Left ventricle myocardium inferior (tissue), 1 donor: ENCODE measurements at regions not wholly inside any gene's neighbourhood (a gene's known extent, or its start where the extent isn't known, plus 50 kb on each side); places are given as distances from the start of the nearest gene placed in this dataset.

Experiments used
- DNase-seq: peaks from one replicate; pipeline ENCODE4 v3.0.0-alpha.2; 2020
- H3K27ac ChIP-seq: fragments of 200-600 bp; replicated peaks from 2 replicates; pipeline ENCODE4 v1.8.0; 2021
- H3K27me3 ChIP-seq: fragments of 200-600 bp; 2 replicates; pipeline ENCODE4 v1.8.0; 2021; ENCODE audit warnings: low read depth
- H3K36me3 ChIP-seq: fragments of 200-600 bp; 2 replicates; pipeline ENCODE4 v1.8.0; 2021
- H3K4me1 ChIP-seq: fragments of 200-600 bp; 2 replicates; pipeline ENCODE4 v1.8.0; 2021
- H3K4me3 ChIP-seq: fragments of 200-600 bp; 2 replicates; pipeline ENCODE4 v1.8.0; 2021; ENCODE audit warnings: mild to moderate bottlenecking, moderate library complexity
- H3K9me3 ChIP-seq: fragments of 200-600 bp; replicated peaks from 2 replicates; pipeline ENCODE4 v1.8.0; 2021
- intact Hi-C: fragments of 100-400 bp; cut with micrococcal nuclease; formaldehyde crosslinking; loops from one replicate; pipeline ENCODE4 v1.11.0; 2022
- TF ChIP-seq, protein P1 (sequence below): fragments of 200-600 bp; IDR thresholded peaks from 2 replicates; pipeline ENCODE4 v1.8.0; 2021; ENCODE audit warnings: antibody characterized with exemption, mild to moderate bottlenecking, borderline replicate concordance
- donor health status: DM: no; HTN: yes; CAD: no; lungs with severe emphysema.

DNA sequence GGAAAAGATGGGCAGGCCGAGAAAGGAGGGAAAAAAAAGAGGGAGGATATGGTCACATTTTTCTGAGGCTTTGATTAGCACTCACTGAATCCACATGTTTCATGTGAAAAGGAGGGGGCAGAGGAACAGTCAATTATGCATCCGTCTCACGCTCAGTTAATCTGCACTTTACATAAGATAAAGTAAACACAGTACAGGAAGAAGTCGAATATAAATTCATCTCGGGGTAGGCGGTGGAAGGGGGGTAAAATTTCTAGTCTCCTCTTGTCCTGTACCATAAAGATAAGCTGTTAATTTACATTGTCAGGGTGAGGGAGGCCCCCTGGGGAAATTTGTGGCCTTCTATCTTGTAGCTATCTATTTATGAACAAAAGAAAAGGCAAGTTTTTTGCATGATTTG lies 73.1 kb upstream of the CES5A start:
- no peak overlapping the region for H3K4me3 ChIP-seq
- TF ChIP-seq, protein P1, sequence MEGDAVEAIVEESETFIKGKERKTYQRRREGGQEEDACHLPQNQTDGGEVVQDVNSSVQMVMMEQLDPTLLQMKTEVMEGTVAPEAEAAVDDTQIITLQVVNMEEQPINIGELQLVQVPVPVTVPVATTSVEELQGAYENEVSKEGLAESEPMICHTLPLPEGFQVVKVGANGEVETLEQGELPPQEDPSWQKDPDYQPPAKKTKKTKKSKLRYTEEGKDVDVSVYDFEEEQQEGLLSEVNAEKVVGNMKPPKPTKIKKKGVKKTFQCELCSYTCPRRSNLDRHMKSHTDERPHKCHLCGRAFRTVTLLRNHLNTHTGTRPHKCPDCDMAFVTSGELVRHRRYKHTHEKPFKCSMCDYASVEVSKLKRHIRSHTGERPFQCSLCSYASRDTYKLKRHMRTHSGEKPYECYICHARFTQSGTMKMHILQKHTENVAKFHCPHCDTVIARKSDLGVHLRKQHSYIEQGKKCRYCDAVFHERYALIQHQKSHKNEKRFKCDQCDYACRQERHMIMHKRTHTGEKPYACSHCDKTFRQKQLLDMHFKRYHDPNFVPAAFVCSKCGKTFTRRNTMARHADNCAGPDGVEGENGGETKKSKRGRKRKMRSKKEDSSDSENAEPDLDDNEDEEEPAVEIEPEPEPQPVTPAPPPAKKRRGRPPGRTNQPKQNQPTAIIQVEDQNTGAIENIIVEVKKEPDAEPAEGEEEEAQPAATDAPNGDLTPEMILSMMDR, result no peak
- DNase-seq, result no peak
- no peak overlapping the region for H3K27ac ChIP-seq
- peaks cover 5% of the 10 kb centered on the region for H3K9me3 ChIP-seq
- intact Hi-C loops, result loop anchor here (10.0 kb wide), 1 partner anchor 257 kb away; no protein-coding TSS in a partner anchor
- H3K4me1 ChIP-seq, result peaks cover 3% of the 10 kb centered on the region
- no peaks in the 10 kb centered on the region for H3K36me3 ChIP-seq
- H3K27me3 ChIP-seq, result peaks cover 4% of the 10 kb centered on the region

DNA sequence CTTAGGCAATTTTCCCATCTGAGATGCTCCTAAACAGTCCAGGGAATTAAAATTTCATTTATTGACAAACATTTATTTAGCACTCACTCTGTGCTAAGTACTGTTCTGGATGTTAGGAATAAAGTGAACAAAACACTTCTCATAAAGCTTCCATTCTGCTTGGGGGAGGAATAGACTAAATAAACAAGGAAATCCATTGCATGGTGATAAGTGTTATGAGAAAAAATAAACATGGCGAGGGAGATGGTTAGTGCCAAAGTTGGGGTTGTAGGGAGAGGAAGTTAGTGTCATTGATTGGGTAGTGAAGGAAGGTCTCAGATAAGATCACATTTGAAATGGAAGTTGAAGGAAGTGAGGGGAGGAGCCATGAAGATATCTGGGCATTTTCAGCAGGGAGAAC lies 72.2 kb upstream of the CES5A start:
- intact Hi-C loops, result loop anchor here (10.0 kb wide), 1 partner anchor 257 kb away; no protein-coding TSS in a partner anchor

DNA sequence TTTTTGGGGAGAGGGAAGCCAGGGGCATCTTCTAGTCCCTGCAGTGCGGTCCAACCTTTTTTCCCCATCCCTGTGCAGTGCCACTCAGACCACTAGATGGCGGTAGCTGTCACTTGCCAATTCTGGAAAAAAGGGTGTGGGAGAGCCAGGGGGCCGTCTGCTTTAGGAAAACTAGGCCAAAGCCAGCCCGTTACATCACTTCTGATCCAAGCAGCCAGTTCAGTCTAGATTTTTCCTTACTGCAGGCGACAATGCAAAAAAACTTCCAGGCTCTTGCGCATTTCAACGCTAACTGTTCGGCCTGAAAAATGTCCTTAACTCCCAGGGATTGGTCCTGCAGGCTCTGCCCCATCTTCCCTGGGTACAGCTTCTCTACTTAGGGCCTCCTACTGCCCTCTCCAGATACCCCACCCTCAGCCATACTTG lies 69.2 kb upstream of the CES5A start:
- intact Hi-C loops, result loop anchor here (5.0 to 10.0 kb wide), 2 partner anchors 260 to 373 kb away; no protein-coding TSS in a partner anchor
- Histone ChIP-seq H3K27me3 (peaks cover 4% of the 10 kb centered on the region), H3K27ac (peak overlapping the region; percentile 38), H3K4me1 (peaks cover 3% of the 10 kb centered on the region), H3K36me3 (no peaks in the 10 kb centered on the region), H3K4me3 (no peak overlapping the region), H3K9me3 (peaks cover 17% of the 10 kb centered on the region)
- DNase-seq, result peak; percentile 61
- TF ChIP-seq, protein P1, result peak; percentile 96

More for the DNA sequence above, 72.2 kb upstream of the CES5A start:
- DNase-seq, result no peak
- H3K9me3 ChIP-seq, result peaks cover 5% of the 10 kb centered on the region
- TF ChIP-seq, protein P1, result no peak
- peaks cover 3% of the 10 kb centered on the region for H3K4me1 ChIP-seq
- H3K27me3 ChIP-seq, result peaks cover 4% of the 10 kb centered on the region
- no peak overlapping the region for H3K27ac ChIP-seq
- no peak overlapping the region for H3K4me3 ChIP-seq
- H3K36me3 ChIP-seq, result no peaks in the 10 kb centered on the region

DNA sequence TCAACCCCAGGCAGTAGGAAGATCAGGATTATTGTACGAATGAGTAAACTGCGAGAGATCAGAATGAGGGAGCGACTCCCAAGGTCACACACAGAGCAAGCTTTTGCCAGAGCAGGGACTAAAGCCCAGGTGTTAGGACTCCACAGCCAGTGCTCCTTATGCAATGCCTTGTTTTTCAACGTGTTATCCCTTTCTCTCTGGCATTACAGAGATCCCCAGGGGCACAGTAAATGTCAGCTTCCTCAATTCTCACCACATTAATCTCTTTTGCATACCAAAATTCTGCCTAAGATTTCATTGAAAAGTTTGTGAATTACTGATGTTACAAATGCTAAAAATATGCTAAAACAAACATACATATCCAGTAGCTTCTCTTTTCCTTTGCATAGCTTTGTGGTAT lies 68.1 kb upstream of the CES5A start:
- TF ChIP-seq, protein P1, result no peak
- Histone ChIP-seq H3K4me3 (no peak overlapping the region), H3K9me3 (peaks cover 17% of the 10 kb centered on the region), H3K4me1 (peaks cover 3% of the 10 kb centered on the region), H3K27me3 (peaks cover 4% of the 10 kb centered on the region), H3K36me3 (no peaks in the 10 kb centered on the region), H3K27ac (no peak overlapping the region)
- DNase-seq, result no peak
- intact Hi-C loops, result loop anchor here (5.0 to 10.0 kb wide), 2 partner anchors 262 to 374 kb away; no protein-coding TSS in a partner anchor

DNA sequence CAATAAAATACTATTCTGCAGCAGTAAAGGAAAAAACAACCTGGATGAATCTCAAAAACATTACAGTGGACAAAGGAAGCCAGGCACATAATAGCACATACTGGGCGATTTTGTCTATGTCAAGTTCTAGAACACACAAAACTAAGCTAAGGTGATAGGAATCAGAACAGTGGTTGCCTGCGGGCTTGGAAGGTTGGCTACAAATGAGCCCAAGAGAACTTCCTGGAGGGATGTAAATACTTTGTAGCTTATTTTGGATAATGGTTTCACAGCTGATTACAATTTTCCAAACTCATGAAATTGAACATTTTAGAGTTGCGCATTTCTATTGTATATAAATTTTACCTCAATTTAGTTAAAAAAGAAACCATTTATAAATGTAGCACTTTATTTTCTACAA lies 67.6 kb upstream of the CES5A start:
- Histone ChIP-seq H3K9me3 (peaks cover 17% of the 10 kb centered on the region), H3K27ac (no peak overlapping the region), H3K4me1 (peaks cover 3% of the 10 kb centered on the region), H3K36me3 (no peaks in the 10 kb centered on the region), H3K27me3 (peaks cover 4% of the 10 kb centered on the region), H3K4me3 (no peak overlapping the region)
- TF ChIP-seq, protein P1, result no peak
- intact Hi-C loops, result loop anchor here (5.0 to 10.0 kb wide), 2 partner anchors 262 to 374 kb away; no protein-coding TSS in a partner anchor
- DNase-seq, result no peak
